ENCODE measurements at regions not wholly inside any gene's neighbourhood (a gene's known extent, or its start where the extent isn't known, plus 50 kb on each side); places are given as distances from the start of the nearest gene placed in this dataset.

DNA sequence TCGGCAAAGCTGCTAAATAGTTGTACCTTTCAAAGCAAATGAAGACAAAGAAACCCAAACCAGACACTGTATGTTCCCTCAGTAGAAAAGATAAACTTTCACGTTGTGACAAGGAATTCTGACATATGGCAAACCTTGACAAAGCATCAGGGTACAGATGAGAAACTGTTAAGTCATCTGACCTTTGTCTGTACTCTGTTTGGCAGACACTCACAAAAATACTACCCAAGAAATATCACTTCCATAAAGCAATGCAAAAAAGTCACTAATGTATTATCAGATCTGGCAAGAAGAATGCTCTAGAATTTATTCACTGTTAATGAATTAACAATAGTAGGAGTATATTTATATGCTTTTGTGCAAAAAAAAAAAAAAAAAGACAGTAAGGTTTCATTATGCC is 843.7 kb downstream of the DIAPH3 start:
- TF ChIP-seq, protein P1, sequence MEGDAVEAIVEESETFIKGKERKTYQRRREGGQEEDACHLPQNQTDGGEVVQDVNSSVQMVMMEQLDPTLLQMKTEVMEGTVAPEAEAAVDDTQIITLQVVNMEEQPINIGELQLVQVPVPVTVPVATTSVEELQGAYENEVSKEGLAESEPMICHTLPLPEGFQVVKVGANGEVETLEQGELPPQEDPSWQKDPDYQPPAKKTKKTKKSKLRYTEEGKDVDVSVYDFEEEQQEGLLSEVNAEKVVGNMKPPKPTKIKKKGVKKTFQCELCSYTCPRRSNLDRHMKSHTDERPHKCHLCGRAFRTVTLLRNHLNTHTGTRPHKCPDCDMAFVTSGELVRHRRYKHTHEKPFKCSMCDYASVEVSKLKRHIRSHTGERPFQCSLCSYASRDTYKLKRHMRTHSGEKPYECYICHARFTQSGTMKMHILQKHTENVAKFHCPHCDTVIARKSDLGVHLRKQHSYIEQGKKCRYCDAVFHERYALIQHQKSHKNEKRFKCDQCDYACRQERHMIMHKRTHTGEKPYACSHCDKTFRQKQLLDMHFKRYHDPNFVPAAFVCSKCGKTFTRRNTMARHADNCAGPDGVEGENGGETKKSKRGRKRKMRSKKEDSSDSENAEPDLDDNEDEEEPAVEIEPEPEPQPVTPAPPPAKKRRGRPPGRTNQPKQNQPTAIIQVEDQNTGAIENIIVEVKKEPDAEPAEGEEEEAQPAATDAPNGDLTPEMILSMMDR (conservative IDR thresholded peaks at IDR 0.05; ENCODE audit: low read length), result no peak
- TF ChIP-seq EZH2phosphoT487 (IDR thresholded peaks at IDR 0.05; ENCODE audit: borderline replicate concordance), result no peak
